ENCODE measurements at regions not wholly inside any gene's neighbourhood (a gene's known extent, or its start where the extent isn't known, plus 50 kb on each side); places are given as distances from the start of the nearest gene placed in this dataset.

DNA sequence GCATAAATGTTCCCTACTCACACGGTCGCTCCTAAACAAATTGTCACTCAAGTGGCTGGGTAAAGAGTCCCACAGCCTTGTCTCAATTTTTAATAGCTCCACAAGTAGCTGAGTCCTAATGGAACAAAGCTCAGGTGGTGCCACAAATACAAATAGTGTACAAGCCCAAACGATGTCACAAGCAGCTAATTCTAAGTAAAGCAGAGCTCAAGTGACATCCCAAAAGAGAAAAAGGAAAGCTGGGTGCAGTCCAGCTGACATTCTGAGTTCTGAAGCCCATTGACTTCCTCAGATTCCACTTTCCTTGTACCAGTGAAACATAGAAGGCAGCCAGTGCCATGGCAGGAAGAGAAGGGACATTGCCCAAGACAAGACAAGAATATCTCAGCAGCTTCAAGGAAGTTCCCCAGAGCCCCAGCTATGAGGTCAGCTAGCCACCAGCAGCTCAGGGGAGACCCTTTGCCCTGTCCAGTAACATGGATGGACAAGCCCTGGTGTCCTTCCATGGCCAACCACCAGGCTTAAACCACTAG, 231.2 kb upstream of the SGCD start:
- DNase-seq = no peak

DNA sequence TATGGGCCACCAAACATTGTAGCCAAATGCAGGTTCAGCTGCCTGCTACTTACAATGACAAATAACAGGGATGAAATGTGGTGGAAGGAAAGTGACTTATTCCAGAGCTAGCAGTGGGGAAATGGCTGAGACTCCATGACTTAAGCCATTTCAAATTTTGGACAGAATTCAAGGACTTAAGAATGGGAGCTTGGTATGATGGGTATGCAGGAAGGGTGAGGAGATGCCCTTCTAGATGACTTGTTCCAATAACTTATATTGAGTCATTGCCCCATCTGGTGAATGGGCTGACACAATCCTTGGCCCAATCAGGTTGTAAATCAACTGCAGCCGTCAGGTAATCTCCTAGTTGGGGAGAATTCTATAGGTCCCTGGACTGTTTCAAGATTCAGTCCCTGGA, 230.7 kb upstream of the SGCD start:
- no peak for DNase-seq

DNA sequence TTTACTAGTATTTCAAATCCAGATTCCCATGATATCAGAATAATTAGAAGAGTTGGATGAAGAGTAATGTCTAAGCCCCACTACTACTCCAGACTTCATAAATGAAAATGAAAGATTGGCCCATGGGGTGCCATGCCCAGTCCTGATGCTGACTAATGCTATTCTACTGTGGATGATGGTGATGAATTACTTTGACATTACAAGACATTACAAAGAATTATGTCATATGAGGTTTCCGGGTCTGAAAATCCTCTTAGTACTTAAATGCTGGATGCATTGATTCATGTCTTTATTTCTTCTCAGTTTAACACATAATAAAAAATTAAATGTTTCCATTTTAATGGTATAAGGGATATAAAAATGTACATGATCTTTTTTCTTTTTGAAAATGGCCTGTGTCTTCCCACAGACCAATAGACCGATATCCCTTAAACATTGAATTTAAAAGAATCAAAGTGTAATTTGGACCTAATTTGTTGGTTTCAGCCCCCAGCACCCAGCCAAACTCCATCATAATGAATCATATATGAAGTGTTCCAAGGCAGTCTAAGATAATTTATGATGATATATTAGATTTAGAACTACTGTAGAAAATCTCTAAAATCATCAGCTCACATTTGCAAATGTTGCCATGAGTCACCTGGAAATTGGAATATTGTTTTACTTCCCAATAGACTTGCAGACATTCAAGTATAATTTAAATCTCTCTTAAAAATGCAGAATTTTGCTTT, 223.6 kb upstream of the SGCD start:
- no peak for DNase-seq

GRCh38 chr5:156109317-156110023, 217.5 kb upstream of the SGCD start:
- DNase-seq = no peak

GRCh38 chr5:156119692-156120091, 207.3 kb upstream of the SGCD start:
- DNase-seq = no peak

- no peak for DNase-seq
Measured at GRCh38 chr5:156120777-156121176, 206.2 kb upstream of the SGCD start.

GRCh38 chr5:156121234-156121633, 205.7 kb upstream of the SGCD start:
- DNase-seq = no peak

DNA sequence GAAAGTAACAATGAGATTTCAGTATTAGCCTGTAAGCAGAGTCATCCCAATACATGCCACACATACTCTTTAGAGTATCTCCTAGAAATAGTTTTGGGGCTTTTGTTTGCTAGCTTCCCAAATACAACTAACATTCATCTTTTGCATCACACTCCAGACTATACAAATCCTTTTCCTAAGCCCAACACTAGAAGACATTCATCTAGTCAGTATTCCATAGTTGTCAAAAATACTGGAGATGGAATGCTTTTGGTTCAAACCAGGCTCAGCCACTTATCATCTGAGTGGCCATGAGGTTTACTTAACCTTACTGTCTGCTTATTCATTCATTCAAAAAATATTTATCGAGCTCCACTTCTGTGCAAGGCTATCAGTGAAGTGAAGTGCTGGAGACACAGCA, 205.1 kb upstream of the SGCD start:
- no peak for DNase-seq

GRCh38 chr5:156124708-156125107, 202.3 kb upstream of the SGCD start:
- no peak for DNase-seq

DNA sequence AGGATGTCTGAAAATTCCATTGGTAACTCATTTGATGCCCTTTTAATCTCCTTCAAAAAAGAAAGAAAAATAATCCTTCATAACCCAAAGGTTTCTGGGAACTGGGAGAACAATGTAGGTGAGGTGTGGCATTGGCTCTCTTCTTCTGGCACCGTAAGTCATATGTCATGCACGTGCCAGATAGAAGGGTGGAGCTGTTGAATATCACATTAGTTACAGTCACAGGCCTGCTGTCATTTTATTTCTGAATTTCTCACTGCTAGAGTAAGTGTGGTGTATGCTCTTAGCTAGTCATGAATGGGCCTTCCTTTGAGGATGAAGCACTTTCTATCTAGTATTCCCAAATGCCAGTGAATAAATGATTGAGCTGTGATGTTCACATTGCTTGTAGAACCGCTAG, 201.8 kb upstream of the SGCD start:
- DNase-seq = no peak

GRCh38 chr5:156126716-156127115, 200.2 kb upstream of the SGCD start:
- no peak for DNase-seq

- DNase-seq = no peak
Measured at GRCh38 chr5:156128026-156128425, 198.9 kb upstream of the SGCD start.

GRCh38 chr5:156134216-156134615, 192.7 kb upstream of the SGCD start:
- DNase-seq = no peak

DNA sequence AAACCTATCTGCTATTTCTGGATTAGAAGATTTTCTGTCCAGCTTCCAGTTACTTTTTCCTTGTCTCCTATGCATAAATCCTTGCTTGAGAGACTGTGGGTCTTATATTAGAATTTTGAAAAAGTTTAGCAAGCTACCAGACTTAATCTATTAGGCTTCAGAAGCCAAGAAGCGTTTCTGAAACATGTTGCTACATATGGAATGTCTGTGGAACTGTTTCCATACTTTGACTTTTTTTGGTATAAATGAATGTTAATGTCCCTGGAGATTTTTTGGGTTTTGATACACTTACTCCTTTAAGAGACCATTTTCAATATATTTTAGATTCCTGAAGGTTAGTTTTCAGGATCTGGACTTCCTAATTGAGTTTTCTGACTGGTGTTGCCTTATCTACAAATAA, 191.4 kb upstream of the SGCD start:
- DNase-seq = no peak

GRCh38 chr5:156137071-156137869, 189.7 kb upstream of the SGCD start:
- no peak for DNase-seq

GRCh38 chr5:156142867-156143266, 184.1 kb upstream of the SGCD start:
- no peak for DNase-seq

GRCh38 chr5:156147261-156147943, 179.6 kb upstream of the SGCD start:
- no peak for DNase-seq

GRCh38 chr5:156147944-156148285, 179.0 kb upstream of the SGCD start:
- no peak for DNase-seq

DNA sequence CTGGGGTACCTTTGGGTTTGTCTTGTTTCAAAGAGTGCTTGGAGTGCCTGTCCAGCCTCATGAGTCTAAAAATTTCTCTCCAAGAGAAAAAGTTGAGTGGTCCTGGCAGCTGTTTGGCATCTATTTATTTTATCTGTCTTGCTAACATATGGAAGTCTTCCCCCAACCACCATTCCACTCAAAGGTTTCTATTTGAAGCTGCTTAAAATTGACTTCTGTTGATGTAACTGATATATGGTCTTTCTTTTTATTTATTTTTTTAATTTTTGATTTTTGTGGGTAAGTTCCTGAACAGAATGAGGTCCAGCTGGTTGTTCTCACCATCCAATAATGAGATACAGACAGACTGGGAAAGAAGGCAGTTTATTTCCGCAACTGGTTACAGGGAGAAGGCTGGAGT, 178.7 kb upstream of the SGCD start:
- no peak for DNase-seq

GRCh38 chr5:156149213-156149612, 177.8 kb upstream of the SGCD start:
- DNase-seq = no peak

DNA sequence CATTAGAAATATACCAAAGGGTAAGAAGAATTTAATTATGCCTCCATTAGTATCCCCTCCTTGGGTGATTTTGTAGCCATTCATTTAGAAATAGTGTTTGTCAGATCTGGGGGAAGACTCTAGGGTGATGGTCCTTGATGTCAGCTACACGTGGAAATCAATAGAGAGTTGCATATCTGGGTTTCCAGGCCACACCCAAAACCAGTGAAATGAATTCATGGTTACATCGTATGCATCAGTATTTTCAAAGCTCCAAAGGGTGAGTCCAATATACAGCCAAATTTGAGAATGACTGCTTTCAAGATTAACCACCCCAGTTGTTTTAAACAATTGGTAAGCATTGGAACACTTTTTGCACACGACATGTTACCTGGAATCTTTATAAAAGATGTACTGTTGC, 173.4 kb upstream of the SGCD start:
- no peak for DNase-seq

DNA sequence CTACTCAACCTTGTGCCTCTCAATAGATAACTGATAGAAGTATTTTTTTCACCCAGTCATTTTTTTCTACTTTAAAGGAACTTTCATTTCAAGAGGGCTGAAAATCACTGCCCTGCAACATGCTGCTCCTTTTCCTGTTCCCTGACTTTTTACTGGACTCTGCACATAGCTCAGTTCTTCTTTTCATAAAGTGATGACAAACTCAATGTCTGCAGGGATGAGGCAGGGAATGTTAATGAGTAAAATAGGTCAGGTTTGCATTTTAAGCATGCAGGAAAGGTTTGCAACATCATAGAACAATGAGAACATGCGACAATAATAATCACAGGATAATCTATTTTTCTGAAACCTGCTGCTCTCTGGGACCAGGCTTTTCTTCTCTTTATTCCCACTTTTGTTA, 172.2 kb upstream of the SGCD start:
- no peak for DNase-seq

DNA sequence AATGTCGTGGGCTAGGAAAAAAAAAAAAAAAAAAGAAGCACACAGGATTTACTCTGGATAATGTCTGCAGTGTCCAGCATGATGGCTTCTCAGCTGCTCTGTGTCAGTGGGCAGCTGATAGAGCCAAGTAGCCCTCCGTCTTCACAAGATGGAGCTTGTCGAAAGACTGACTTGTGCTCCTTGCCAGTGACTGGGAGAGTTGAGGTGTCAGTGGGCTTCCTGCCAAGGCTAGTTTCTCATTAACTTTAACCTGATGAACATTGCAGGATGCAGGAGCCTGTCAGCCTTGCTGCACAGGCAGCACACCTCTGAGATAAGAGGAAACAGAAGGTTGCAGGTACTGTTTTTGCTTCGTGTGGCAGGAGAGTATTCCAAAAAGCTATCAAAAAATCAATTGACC, 171.4 kb upstream of the SGCD start:
- DNase-seq = no peak
